MCF 10A (cell line): ENCODE measurements at regions not wholly inside any gene's neighbourhood (a gene's known extent, or its start where the extent isn't known, plus 50 kb on each side); places are given as distances from the start of the nearest gene placed in this dataset.

Experiments used
- BruUV-seq: library from RNA; stranded (reverse); fragments of 400-500 nt; replicated peaks from 2 replicates; lab custom pipeline; 2021; lab: Mats Ljungman, UMichigan
- CTCF ChIA-PET: fragments of 300-600 bp; sonication (Branson Sonifier 250); formaldehyde crosslinking; extraction: SDS; loops from one replicate; lab custom pipeline; 2021; ENCODE audit warnings: antibody characterized with exemption, inconsistent platforms; lab: Yijun Ruan, JAX
- POLR2A ChIA-PET: fragments of 300-600, 350-650 bp; sonication (Branson Sonifier 250); formaldehyde crosslinking; extraction: SDS; loops from one replicate; lab custom pipeline; 2020; ENCODE audit warnings: antibody characterized with exemption, inconsistent platforms; lab: Yijun Ruan, JAX
- DNase-seq: peaks from one replicate; pipeline ENCODE4 v3.0.0-alpha.2; 2018; ENCODE audit not compliant: unreplicated experiment
- H3K27ac Mint-ChIP-seq: one replicate; pipeline ENCODE4 v1.8.0; 2022; ENCODE audit warnings: mild to moderate bottlenecking, low read depth, mixed read lengths; ENCODE audit not compliant: unreplicated experiment
- H3K27me3 Mint-ChIP-seq: one replicate; pipeline ENCODE4 v1.8.0; 2022; ENCODE audit warnings: mixed read lengths; ENCODE audit not compliant: insufficient read depth, unreplicated experiment
- H3K36me3 Mint-ChIP-seq: one replicate; pipeline ENCODE4 v1.8.0; 2022; ENCODE audit warnings: mild to moderate bottlenecking, moderate library complexity, mixed read lengths; ENCODE audit not compliant: insufficient read depth, unreplicated experiment
- H3K4me1 Mint-ChIP-seq: one replicate; pipeline ENCODE4 v1.8.0; 2022; ENCODE audit warnings: mixed read lengths; ENCODE audit not compliant: insufficient read depth, unreplicated experiment
- H3K4me3 Mint-ChIP-seq: one replicate; pipeline ENCODE4 v1.8.0; 2022; ENCODE audit warnings: mild to moderate bottlenecking, moderate library complexity, mixed read lengths; ENCODE audit not compliant: unreplicated experiment
- H3K9me3 Mint-ChIP-seq: one replicate; pipeline ENCODE4 v1.8.0; 2022; ENCODE audit warnings: mixed read lengths; ENCODE audit not compliant: unreplicated experiment
- intact Hi-C: fragments of 100-400 bp; cut with micrococcal nuclease; formaldehyde crosslinking; loops from 2 replicates; pipeline ENCODE4 v1.14.1; 2022
- TF ChIP-seq, protein P1 (sequence below): fragments of 200-600 bp; IDR thresholded peaks from one replicate; pipeline ENCODE4 v1.8.0; 2022; ENCODE audit warnings: antibody characterized with exemption, mild to moderate bottlenecking; ENCODE audit not compliant: unreplicated experiment

DNA sequence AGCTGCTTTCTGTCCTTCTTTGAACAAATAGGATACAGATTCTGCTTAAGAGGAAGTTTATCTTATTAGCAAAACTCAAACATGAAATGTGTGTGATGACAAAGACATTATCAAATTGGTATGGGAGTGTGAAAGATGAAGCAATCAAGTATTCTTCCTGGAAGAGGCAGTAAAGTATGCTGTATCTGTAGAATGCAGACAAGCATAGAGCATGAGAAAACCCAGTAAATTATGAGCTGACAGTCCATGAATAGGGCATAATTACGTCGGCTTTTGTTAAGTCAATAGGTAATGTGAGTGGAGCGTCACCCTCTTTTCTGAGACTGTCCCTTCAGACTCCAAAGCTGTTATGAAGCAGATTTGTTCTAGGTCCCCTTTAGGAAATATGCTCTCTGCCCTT, 458.6 kb upstream of the NWD2 start:
- Mint-ChIP-seq H3K4me1 (no peaks in the 10 kb centered on the region), H3K27me3 (no peaks in the 10 kb centered on the region), H3K36me3 (peaks cover 6% of the 10 kb centered on the region), H3K27ac (no peak overlapping the region), H3K9me3 (no peaks in the 10 kb centered on the region), H3K4me3 (no peak overlapping the region)
- intact Hi-C loops = no loop called here
- no peak for DNase-seq
- no TSS peak for BruUV-seq
- ChIA-PET POLR2A (interaction anchor here (0.6 kb wide), 1 partner anchor 172 kb away, joined by 3 read pairs; no protein-coding TSS in a partner anchor), CTCF (no interaction called here)
- TF ChIP-seq, protein P1, sequence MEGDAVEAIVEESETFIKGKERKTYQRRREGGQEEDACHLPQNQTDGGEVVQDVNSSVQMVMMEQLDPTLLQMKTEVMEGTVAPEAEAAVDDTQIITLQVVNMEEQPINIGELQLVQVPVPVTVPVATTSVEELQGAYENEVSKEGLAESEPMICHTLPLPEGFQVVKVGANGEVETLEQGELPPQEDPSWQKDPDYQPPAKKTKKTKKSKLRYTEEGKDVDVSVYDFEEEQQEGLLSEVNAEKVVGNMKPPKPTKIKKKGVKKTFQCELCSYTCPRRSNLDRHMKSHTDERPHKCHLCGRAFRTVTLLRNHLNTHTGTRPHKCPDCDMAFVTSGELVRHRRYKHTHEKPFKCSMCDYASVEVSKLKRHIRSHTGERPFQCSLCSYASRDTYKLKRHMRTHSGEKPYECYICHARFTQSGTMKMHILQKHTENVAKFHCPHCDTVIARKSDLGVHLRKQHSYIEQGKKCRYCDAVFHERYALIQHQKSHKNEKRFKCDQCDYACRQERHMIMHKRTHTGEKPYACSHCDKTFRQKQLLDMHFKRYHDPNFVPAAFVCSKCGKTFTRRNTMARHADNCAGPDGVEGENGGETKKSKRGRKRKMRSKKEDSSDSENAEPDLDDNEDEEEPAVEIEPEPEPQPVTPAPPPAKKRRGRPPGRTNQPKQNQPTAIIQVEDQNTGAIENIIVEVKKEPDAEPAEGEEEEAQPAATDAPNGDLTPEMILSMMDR = no peak

DNA sequence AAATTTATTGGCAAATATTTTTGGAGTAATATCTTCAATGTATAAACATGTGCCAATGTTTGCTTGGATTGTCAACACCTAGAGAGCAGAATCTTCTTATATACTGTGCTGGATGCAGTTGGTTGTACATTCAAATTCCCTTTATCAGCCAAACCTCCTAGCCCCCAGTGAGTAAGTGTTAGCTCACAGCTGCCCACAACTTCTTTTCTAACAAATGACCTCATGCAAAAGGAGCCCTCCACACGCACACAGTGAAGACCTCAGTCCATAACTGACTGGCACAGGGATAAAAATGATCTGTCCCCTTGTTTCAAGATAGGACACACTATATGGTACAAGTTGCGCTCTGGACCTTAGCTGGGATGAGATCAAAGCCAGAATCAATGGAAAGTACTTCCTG, 458.0 kb upstream of the NWD2 start:
- ChIA-PET POLR2A (interaction anchor here (0.6 kb wide), 1 partner anchor 172 kb away, joined by 3 read pairs; no protein-coding TSS in a partner anchor), CTCF (interaction anchor here (0.7 kb wide), 1 partner anchor 11 kb away, joined by 4 read pairs; no protein-coding TSS in a partner anchor)
- no peak for DNase-seq
- Mint-ChIP-seq H3K27me3 (no peaks in the 10 kb centered on the region), H3K9me3 (no peaks in the 10 kb centered on the region), H3K36me3 (peaks cover 6% of the 10 kb centered on the region), H3K4me3 (no peak overlapping the region), H3K4me1 (no peaks in the 10 kb centered on the region), H3K27ac (no peak overlapping the region)
- TF ChIP-seq, protein P1 = no peak
- BruUV-seq = no TSS peak
- intact Hi-C loops = no loop called here

DNA sequence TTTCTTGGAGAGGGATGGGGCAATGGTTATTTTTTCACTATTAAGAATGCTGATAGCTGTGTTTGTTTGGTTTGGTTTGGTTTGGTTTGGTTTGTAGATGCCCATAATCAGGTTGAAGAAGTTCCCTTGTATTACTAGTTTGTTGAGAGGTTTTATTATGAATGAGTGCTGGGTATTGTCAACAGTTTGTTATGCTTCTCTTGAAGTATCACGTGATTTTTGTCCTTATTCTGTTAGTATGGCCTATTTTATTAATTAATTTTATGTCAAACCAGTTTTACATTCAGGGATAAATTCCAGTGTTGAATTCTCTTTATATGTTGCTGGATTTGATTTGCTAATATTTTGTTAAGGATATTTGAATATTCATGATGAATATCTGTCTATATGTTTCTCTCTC, 449.8 kb upstream of the NWD2 start:
- TF ChIP-seq, protein P1 = no peak
- Mint-ChIP-seq H3K4me1 (no peaks in the 10 kb centered on the region), H3K27ac (no peak overlapping the region)

DNA sequence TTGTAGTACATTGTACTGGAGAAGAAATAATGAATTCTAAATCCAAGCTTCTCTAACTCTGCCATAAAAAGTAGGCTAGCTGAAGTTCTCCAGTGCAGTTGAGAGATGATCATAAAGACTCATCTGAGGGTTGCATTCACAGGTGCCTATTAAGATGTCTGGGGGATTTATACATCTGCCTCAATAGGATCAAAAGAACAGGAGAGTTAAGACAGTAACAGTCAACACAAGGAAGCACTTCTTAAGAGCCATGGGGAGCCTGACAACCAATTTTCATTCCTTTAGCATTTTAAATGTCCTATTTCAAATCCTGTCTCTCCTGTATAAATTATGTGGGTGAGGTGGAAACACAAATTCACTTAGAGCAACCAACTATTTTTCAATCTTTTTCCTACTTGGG, 432.4 kb upstream of the NWD2 start:
- no peak overlapping the region for H3K4me3 Mint-ChIP-seq
- no peaks in the 10 kb centered on the region for H3K36me3 Mint-ChIP-seq
- no TSS peak for BruUV-seq
- no peaks in the 10 kb centered on the region for H3K9me3 Mint-ChIP-seq
- ChIA-PET POLR2A (interaction anchor here (0.9 kb wide), 1 partner anchor 65 kb away, joined by 3 read pairs; no protein-coding TSS in a partner anchor), CTCF (interaction anchor here (0.7 kb wide), 1 partner anchor 65 kb away, joined by 3 read pairs; no protein-coding TSS in a partner anchor)
- H3K27ac Mint-ChIP-seq = no peak overlapping the region
- no peaks in the 10 kb centered on the region for H3K27me3 Mint-ChIP-seq
- TF ChIP-seq, protein P1 = no peak
- H3K4me1 Mint-ChIP-seq = no peaks in the 10 kb centered on the region
- intact Hi-C loops = no loop called here
- DNase-seq = no peak

More for the DNA sequence above, 449.8 kb upstream of the NWD2 start:
- Mint-ChIP-seq H3K9me3 (peaks cover 8% of the 10 kb centered on the region), H3K36me3 (peaks cover 4% of the 10 kb centered on the region), H3K4me3 (no peak overlapping the region), H3K27me3 (no peaks in the 10 kb centered on the region)
- ChIA-PET CTCF (no interaction called here), POLR2A (no interaction called here)
- intact Hi-C loops = no loop called here
- DNase-seq = no peak
- BruUV-seq = no TSS peak
